Right ventricle myocardium inferior (tissue), 1 donor: ENCODE measurements at regions not wholly inside any gene's neighbourhood (a gene's known extent, or its start where the extent isn't known, plus 50 kb on each side); places are given as distances from the start of the nearest gene placed in this dataset.

Experiments
- ATAC-seq: fragments of 200-7000 bp; cut with Tn5 transposase; one replicate; pipeline ENCODE4 v1.9.1; 2020; ENCODE audit warnings: mild to moderate bottlenecking, moderate library complexity
- DNase-seq: peaks from one replicate; pipeline ENCODE4 v3.0.0; 2021; ENCODE audit errors: missing footprints
- intact Hi-C: fragments of 100-400 bp; cut with DNase I; formaldehyde crosslinking; loops from one replicate; pipeline ENCODE4 v1.11.0; 2022
- donor health status: DM: no; HTN: yes; CAD: no; lungs with severe emphysema.

DNA sequence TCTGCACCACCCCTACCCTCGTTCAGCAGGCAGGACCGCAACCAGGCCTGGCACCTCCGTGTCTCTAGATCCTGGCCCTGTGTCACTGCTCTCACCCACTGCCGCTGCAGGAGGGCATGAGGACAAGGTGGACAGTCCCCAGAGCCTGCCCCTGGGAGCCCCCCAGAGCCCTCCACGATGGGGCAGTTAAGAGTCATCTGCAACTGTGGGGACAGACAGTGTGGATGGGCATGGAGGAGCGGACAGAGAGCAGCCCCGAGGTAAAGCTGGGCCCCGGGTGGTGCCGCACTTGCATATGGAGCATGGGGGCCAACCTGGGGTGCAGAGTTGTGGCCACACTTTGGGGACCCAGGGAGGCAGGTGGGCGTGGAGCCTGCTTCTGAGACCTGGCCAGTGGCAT is 905.1 kb upstream of the USP15 start:
- DNase-seq (peak; percentile 53), ATAC-seq (no peak)
- intact Hi-C loops = no loop called here

- ATAC-seq = no peak
- intact Hi-C loops = no loop called here
- no peak for DNase-seq
Measured at GRCh38 chr12:61356485-61356884, 903.7 kb upstream of the USP15 start.

DNA sequence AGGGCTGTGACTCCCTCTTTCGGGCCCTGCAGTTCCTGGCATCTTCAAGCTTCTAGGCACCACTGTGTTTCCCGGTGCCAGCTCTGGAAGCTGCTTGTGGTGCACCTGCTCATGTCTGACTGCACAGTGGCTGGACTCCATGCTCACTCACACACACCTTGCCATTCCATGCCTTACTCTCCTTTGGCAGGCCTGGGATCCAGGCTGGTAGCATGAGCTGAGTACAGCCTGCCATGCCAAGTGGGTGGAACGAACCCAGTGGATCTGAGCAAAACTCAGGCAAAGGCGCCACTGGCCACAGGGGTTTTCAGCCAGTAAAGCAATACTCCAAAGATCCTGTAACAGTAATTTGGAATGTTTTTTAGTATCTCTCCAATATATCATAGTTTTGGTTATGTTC is 902.7 kb upstream of the USP15 start:
- ATAC-seq = no peak
- DNase-seq = peak; percentile 56
- intact Hi-C loops = no loop called here

DNA sequence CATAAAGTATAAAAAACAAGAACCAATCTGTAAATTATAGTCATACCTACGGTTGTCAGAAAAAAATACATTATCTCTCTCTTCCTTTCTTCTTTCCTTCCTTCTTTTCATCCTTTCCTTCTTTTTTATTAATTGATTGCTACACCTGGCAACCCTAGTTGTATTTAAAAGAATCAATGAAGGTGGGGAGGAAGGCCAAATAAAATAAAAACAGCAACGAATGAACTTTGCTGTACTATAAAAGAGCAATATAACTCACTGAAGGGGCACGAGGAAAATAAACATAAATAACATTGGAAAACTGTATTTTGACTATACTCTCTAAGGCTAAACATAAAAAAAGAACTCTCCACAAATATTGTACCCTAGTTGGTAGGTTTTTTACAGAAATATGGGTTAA is 898.2 kb upstream of the USP15 start:
- DNase-seq (no peak), ATAC-seq (no peak)

GRCh38 chr12:61365001-61365400 is 895.2 kb upstream of the USP15 start:
- ATAC-seq = no peak
- intact Hi-C loops = no loop called here
- DNase-seq = no peak

More for the DNA sequence above, 898.2 kb upstream of the USP15 start:
- intact Hi-C loops = no loop called here

DNA sequence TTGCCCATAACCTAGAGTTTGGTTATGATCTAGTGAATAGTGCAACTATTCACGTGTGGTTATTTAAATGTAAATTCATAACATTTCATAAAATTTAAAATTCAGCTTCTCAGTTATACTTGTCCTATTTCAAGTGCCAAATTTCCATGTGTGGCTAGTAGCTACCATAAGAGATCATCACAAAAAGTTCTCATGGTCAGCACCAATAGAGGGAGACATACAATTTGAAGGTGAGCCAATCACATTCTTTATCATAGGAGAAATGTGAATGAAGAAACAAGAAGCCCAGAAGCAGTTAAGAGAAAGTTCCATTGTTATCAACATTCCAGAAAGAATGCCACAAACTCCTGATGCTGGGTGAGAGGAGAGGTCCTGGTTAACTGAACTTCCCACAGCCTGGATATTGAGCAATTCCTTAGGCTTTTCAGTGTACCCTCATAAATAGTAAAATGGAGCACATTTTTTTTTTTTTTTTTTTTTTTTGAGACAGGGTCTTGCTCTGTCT is 892.9 kb upstream of the USP15 start:
- ATAC-seq = no peak
- DNase-seq = no peak
- intact Hi-C loops = no loop called here

- DNase-seq = no peak
- intact Hi-C loops = no loop called here
- no peak for ATAC-seq
Measured at GRCh38 chr12:61369241-61369910, 890.8 kb upstream of the USP15 start.

- ATAC-seq = no peak
- intact Hi-C loops = no loop called here
- no peak for DNase-seq
Measured at GRCh38 chr12:61384511-61384910, 875.7 kb upstream of the USP15 start.

- ATAC-seq (no peak), DNase-seq (no peak)
- intact Hi-C loops = no loop called here
Measured at GRCh38 chr12:61385771-61386170, 874.4 kb upstream of the USP15 start.

DNA sequence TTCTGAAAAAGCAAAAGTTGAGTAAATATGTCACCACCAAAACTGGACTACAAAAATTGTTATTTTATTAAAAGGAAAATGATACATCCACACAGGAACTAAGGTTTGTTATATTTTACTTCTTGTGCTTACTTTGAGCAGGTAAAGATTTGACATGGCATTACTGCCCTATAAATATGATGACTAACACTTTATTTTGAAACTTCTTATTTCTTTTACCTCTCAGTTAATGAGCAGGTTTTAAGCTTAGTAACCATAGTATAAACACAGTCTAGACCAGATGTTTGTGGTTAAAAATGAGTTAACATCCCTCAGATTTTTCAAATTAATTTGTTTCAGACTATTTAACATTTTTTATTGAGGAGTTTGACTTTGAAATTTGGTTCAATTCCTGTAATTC is 862.5 kb upstream of the USP15 start:
- intact Hi-C loops = no loop called here
- ATAC-seq (no peak), DNase-seq (no peak)

DNA sequence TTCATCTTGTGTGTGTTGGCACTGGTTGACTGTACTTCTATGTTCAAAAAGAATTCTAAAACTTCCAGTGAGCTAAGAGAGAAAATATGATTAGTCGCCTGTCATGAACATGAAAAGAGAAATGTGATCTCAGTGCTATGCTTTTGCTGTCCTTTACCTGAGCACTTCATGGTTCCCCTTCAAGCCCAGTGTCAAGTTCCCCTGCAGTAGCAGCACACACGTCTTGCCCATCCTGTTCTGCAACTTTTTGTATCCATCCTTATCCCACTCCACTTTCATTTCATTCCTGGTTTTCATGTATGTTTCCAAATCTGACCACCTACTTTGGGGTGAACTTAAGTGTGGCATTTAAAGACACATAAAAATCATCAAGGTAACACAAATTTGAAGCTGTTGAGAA is 848.0 kb upstream of the USP15 start:
- intact Hi-C loops = no loop called here
- ATAC-seq (no peak), DNase-seq (no peak)

DNA sequence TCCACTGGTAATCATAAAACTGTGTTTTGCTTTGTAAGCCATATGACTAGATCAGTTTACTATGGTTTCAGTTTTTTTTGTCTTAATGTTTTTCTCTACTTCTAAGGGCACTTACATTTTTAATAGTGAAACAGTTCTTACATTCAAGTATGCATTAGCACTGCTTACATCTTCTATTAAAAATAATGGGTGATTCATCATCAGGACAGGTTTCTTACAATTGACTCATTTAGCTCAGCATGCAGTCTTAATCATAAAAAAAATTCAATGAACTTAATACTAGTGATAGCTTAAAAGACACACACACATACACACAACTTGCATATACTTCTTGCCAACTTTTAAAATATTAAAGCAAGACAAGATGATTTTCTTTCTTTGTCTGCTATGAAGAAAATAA is 845.7 kb upstream of the USP15 start:
- DNase-seq = no peak
- ATAC-seq = no peak
- intact Hi-C loops = no loop called here

DNA sequence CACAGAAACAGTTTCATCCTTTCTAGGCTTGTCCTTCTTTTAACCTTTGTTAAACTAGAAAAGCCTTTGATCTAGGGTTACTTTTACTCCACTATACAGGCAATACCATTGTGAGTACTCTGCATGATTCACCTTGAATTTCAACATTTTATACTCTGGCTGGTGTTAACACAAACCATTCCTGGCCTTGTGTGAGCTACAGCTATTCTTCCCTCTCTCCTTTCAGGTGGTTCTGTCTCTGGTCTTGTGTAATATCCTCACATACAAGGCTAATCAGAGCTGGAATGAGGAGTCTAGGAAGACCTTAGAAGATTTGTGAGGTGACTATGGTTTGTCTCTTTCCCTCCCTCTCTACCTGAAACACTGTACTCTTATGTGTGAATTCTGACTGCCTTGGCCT is 837.4 kb upstream of the USP15 start:
- ATAC-seq = no peak
- intact Hi-C loops = no loop called here
- DNase-seq = no peak

DNA sequence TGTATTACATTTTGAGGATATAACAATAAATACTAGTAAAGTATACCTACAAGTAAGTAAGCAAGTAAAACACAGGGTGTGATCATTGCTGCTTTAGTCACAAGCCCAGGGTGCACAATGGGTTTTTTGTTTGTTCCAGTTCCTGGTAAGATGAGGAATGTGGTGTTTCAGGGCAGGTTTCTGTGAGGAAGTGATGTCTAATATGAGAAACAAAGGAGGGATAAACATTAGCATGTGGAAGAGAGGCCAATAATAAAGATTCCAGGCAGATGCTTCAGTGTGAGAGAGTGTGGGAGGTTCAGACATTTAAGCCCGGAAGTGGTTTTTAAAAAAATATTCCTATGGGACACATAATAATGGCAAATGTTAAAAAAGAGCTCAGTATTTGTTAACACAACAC is 808.1 kb upstream of the USP15 start:
- DNase-seq (no peak), ATAC-seq (no peak)
- intact Hi-C loops = no loop called here

DNA sequence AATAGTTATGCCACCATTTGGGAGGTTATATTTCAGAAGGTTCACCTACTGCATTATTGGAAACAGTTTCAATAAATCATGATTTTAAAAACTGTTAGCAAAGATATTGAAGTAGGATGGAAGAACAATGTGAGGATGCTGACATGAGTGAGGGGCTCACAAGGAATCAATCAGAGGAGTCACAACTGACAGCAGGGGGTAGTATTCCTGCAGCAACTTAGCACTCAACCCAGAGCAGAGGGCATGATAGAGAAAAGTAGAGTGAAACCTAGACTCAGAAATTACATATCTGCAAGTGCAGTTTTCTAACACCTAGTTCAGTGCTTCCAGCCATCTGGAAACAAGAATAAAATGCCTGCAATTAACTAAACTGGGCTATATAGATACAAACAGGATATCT is 772.5 kb upstream of the USP15 start:
- DNase-seq (no peak), ATAC-seq (no peak)
- intact Hi-C loops = no loop called here

- intact Hi-C loops = no loop called here
- DNase-seq = no peak
- ATAC-seq = no peak
Measured at GRCh38 chr12:61490526-61491498, 769.4 kb upstream of the USP15 start.

DNA sequence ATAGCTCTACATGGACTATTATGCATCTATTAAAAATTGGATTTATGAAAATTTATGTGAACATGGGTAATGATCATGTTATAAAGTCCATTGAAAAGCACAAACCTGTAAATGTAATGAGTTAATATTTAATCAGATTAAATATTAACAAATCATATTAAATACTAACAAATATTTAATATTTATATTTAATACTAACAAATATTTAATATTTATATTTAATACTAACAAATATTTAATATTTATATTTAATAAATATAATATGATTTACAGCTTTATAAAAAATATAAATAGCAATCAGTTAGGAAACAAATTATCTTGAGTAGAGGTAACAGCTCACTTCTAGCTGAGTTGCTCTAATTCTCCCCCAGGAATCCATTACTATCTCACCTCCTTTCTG is 758.0 kb upstream of the USP15 start:
- DNase-seq (no peak), ATAC-seq (no peak)
- intact Hi-C loops = no loop called here

DNA sequence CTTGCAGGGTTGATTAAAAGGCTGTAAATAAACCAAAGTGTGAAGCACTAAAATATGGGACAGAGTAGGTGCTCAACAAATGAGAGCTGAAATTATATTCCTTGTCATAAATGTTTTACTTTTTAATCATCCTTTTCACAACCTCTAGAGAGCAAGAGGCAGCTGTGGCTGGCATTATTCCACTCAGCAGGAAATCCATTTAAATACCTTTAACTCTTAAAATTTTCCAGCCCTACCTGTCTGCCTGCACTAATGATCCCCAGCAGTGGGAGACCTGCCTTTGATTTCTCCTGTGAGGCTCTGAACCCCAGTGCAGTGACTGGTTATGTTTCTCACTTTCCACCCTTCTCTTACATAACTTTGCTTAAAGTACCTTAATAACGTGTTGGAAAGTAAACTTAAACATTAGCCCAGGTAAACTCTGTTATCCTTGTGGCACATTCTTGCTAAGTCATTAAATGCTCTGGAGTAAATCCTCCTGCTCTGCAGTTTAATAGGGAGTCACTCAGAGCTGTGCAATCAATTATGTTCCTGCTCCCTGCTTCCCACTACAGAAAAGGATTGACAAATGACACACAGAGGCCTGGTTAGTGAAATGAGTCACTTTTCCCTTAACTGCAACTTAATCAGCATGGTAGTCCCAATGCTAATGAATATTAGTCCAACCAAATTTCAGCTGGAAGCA is 755.7 kb upstream of the USP15 start:
- DNase-seq (no peak), ATAC-seq (no peak)

DNA sequence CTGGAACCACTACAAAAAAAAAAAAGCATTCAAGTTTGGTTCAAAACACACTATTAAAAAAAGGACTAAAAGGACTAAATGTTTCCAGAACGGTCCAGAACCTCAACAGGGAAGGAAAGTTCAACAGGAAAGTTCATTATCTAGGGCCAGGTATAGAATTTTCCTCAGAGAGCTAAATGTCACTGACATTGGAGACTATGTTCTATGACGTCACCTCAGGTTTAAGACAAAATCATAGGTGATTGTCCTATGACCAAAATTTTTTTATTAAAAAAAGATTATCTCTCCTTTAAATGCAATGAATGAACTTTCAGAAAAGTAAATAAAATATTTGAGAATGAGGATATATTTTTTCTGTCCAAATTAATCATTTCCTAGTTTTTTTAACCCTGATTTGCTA is 746.7 kb upstream of the USP15 start:
- DNase-seq (no peak), ATAC-seq (no peak)
- intact Hi-C loops = no loop called here

More for the DNA sequence above, 755.7 kb upstream of the USP15 start:
- intact Hi-C loops = no loop called here

GRCh38 chr12:61514016-61514415 is 746.2 kb upstream of the USP15 start:
- intact Hi-C loops = no loop called here
- ATAC-seq (no peak), DNase-seq (no peak)
